Uterus (tissue), 3 donors: ENCODE measurements at regions not wholly inside any gene's neighbourhood (a gene's known extent, or its start where the extent isn't known, plus 50 kb on each side); places are given as distances from the start of the nearest gene placed in this dataset.

ENCODE experiments used
- DNase-seq, 2 donors: peaks; one replicate each; pipeline ENCODE4 v3.0.0-alpha.2; 2019 to 2020
- H3K27ac ChIP-seq, 2 donors: fragments of 200-600 bp; sonication (generic); 1 replicate in 1 of 2; 2 replicates in 1 of 2; pipeline ENCODE4 v1.5.1; 2016 to 2018
- H3K27me3 ChIP-seq, 2 donors: fragments of 200-600 bp; sonication (generic); one replicate each; pipeline ENCODE4 v1.5.1; 2018 to 2019; ENCODE audit warnings: control low read depth in 1 of 2
- H3K36me3 ChIP-seq, 2 donors: fragments of 200-600 bp; sonication (generic); one replicate each; pipeline ENCODE4 v1.5.1; 2019; ENCODE audit warnings: control low read depth in 1 of 2
- H3K4me1 ChIP-seq, 2 donors: fragments of 200-600 bp; sonication (generic); one replicate each; pipeline ENCODE4 v1.5.1; 2018 to 2019; ENCODE audit warnings: control low read depth in 1 of 2
- H3K4me3 ChIP-seq, 2 donors: fragments of 200-600 bp; sonication (generic); 1 replicate in 1 of 2; 2 replicates in 1 of 2; pipeline ENCODE4 v1.5.1; 2018 to 2019; ENCODE audit warnings: mild to moderate bottlenecking in 1 of 2
- H3K9me3 ChIP-seq, 2 donors: fragments of 200-600 bp; sonication (generic); one replicate each; pipeline ENCODE4 v1.5.1; 2019; ENCODE audit warnings: control low read depth in 1 of 2
- CTCF ChIP-seq, 4 experiments: fragments of 200-600 bp in 2 of 4; fragments of 450-650 bp in 2 of 4; sonication (generic) in 2 of 4; IDR thresholded peaks; one replicate each; pipeline ENCODE4 v1.5.1; 2016 to 2019; ENCODE audit warnings: antibody characterized with exemption in 4 of 4, mild to moderate bottlenecking in 2 of 4, moderate library complexity in 1 of 4
- POLR2A ChIP-seq, 2 donors: fragments of 450-650 bp; IDR thresholded peaks; one replicate each; pipeline ENCODE4 v1.6.1; 2016; ENCODE audit warnings: antibody characterized with exemption in 2 of 2, mild to moderate bottlenecking in 1 of 2, moderate library complexity in 1 of 2
- intact Hi-C: fragments of 100-400 bp; cut with DNase I; formaldehyde crosslinking; loops from one replicate; pipeline ENCODE4 v1.15.1; 2023; ENCODE audit warnings: low total_unique reads
- donor health status: DM: yes; HTN: yes; CAD: no.

DNA sequence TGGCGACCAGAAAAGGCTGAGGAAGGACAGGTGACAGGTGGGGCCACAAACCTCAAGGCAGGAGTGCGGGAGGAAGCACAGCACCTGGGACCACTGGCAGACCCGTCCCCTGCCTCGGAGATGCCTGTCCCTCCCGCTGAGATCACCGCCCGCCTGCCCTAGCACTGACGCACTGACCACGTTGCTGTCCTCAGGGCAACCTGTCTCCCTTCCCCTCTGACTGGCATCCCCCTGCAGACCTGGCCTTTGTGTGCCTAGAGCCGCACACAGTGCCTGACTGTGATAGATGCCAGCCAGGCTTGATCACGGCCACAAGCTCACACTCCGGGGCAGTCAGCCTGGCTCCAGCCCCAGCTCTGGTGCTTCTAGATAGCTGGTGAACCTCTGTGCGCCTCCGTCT is 58.4 kb upstream of the EN2 start:
- H3K27ac ChIP-seq, result no peak overlapping the region
- no peak for DNase-seq
- no peaks in the 10 kb centered on the region for H3K9me3 ChIP-seq
- no peaks in the 10 kb centered on the region for H3K4me1 ChIP-seq
- intact Hi-C loops, result no loop called here
- H3K36me3 ChIP-seq, result no peaks in the 10 kb centered on the region
- TF ChIP-seq CTCF (IDR thresholded peaks at IDR 0.05), result no peak
- H3K4me3 ChIP-seq, result no peak overlapping the region
- H3K27me3 ChIP-seq, result peaks cover 0 to 12% of the 10 kb centered on the region in 2 donors

- intact Hi-C loops, result no loop called here
- Histone ChIP-seq H3K4me3 (no peak overlapping the region), H3K9me3 (no peaks in the 10 kb centered on the region), H3K27ac (no peak overlapping the region), H3K4me1 (no peaks in the 10 kb centered on the region), H3K27me3 (peaks cover 0 to 21% of the 10 kb centered on the region in 2 donors), H3K36me3 (no peaks in the 10 kb centered on the region)
- no peak for DNase-seq
- TF ChIP-seq POLR2A (IDR thresholded peaks at IDR 0.05), result no peak
- TF ChIP-seq CTCF (IDR thresholded peaks at IDR 0.05), result no peak
Measured at GRCh38 chr7:155401231-155401630, 56.7 kb upstream of the EN2 start.

GRCh38 chr7:155401884-155402283 is 56.0 kb upstream of the EN2 start:
- DNase-seq, result no peak
- Histone ChIP-seq H3K27ac (no peak overlapping the region), H3K4me3 (no peak overlapping the region), H3K9me3 (no peaks in the 10 kb centered on the region), H3K27me3 (peaks cover 0 to 21% of the 10 kb centered on the region in 2 donors), H3K4me1 (no peaks in the 10 kb centered on the region), H3K36me3 (no peaks in the 10 kb centered on the region)
- TF ChIP-seq POLR2A (IDR thresholded peaks at IDR 0.05), result no peak
- no peak for TF ChIP-seq CTCF (IDR thresholded peaks at IDR 0.05)
- intact Hi-C loops, result no loop called here

GRCh38 chr7:155402941-155403340 is 55.0 kb upstream of the EN2 start:
- H3K9me3 ChIP-seq, result no peaks in the 10 kb centered on the region
- no peak overlapping the region for H3K4me3 ChIP-seq
- H3K27ac ChIP-seq, result no peak overlapping the region
- peaks cover 0 to 21% of the 10 kb centered on the region in 2 donors for H3K27me3 ChIP-seq
- no peaks in the 10 kb centered on the region for H3K4me1 ChIP-seq
- DNase-seq, result no peak
- H3K36me3 ChIP-seq, result no peaks in the 10 kb centered on the region
- intact Hi-C loops, result no loop called here
- TF ChIP-seq CTCF (IDR thresholded peaks at IDR 0.05), result no peak
- no peak for TF ChIP-seq POLR2A (IDR thresholded peaks at IDR 0.05)

DNA sequence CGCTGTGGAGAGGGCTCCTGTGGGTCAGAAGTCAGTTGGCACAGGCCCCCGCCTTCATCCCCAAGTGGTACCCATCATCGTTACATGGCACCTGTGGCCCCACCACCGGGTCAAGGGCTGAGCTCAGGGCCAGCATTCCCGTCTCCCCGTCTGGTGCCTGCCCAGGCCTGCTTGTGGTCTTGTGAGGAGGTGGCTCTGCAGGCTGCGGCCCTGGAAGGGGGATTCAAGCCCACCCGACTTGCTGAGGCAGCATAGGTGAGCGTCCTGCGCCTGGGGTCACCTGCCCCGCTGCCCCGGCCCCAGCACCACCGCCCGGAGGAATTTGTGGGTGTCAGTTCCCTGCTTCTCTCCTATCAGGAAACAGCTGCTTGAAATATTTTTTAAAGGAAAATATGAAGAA is 53.0 kb upstream of the EN2 start:
- Histone ChIP-seq H3K27me3 (peaks cover 0 to 21% of the 10 kb centered on the region in 2 donors), H3K4me1 (no peaks in the 10 kb centered on the region)
- intact Hi-C loops, result no loop called here

More for the DNA sequence above, 53.0 kb upstream of the EN2 start:
- DNase-seq, result no peak
- H3K36me3 ChIP-seq, result no peaks in the 10 kb centered on the region
- H3K9me3 ChIP-seq, result no peaks in the 10 kb centered on the region
- H3K27ac ChIP-seq, result no peak overlapping the region
- H3K4me3 ChIP-seq, result no peak overlapping the region
- TF ChIP-seq POLR2A (IDR thresholded peaks at IDR 0.05) (no peak), CTCF (IDR thresholded peaks at IDR 0.05) (no peak)
